OCI-LY1 (cell line): ENCODE measurements at regions not wholly inside any gene's neighbourhood (a gene's known extent, or its start where the extent isn't known, plus 50 kb on each side); places are given as distances from the start of the nearest gene placed in this dataset.

Experiments
- H2AFZ ChIP-seq: fragments of 200-600 bp; sonication (generic), shearing (Covaris generic); 2 replicates; pipeline ENCODE4 v1.6.0; 2014; ENCODE audit warnings: antibody characterized with exemption, mild to moderate bottlenecking, low read length
- H3F3A ChIP-seq: fragments of 200-600 bp; sonication (generic), shearing (Covaris generic); 2 replicates; pipeline ENCODE4 v1.6.0; 2014; ENCODE audit warnings: mild to moderate bottlenecking, antibody characterized with exemption, low read length, moderate library complexity; ENCODE audit not compliant: insufficient read depth
- H3K27ac ChIP-seq: fragments of 200-600 bp; sonication (generic); 2 replicates; pipeline ENCODE4 v1.5.1; 2014; ENCODE audit warnings: low read length, mixed run types, mild to moderate bottlenecking, low read depth; ENCODE audit not compliant: poor library complexity, severe bottlenecking
- H3K27me3 ChIP-seq: fragments of 200-600 bp; sonication (generic); 2 replicates; pipeline ENCODE4 v1.6.0; 2014; ENCODE audit warnings: antibody characterized with exemption, mild to moderate bottlenecking, low read length, moderate library complexity; ENCODE audit not compliant: insufficient read depth
- H3K36me3 ChIP-seq: fragments of 200-600 bp; sonication (generic); 2 replicates; pipeline ENCODE4 v1.6.1; 2014; ENCODE audit warnings: mild to moderate bottlenecking, antibody characterized with exemption, low read length, moderate library complexity, mixed read lengths; ENCODE audit not compliant: insufficient read depth
- H3K4me1 ChIP-seq: fragments of 200-600 bp; sonication (generic); 2 replicates; pipeline ENCODE4 v1.5.1; 2014; ENCODE audit warnings: mild to moderate bottlenecking, low read length, moderate library complexity; ENCODE audit not compliant: insufficient read depth, severe bottlenecking
- H3K4me2 ChIP-seq: fragments of 200-600 bp; sonication (generic), shearing (Covaris generic); 2 replicates; pipeline ENCODE4 v1.6.1; 2014; ENCODE audit warnings: low read length
- H3K4me3 ChIP-seq: fragments of 200-600 bp; sonication (generic); 2 replicates; pipeline ENCODE4 v1.5.1; 2014; ENCODE audit warnings: low read length, low read depth, mild to moderate bottlenecking, mixed read lengths; ENCODE audit not compliant: poor library complexity, severe bottlenecking
- H3K79me2 ChIP-seq: fragments of 200-600 bp; shearing (Covaris generic); 2 replicates; pipeline ENCODE4 v1.6.1; 2016; ENCODE audit warnings: mixed run types, low read length, mixed read lengths; ENCODE audit not compliant: insufficient read depth
- H3K9ac ChIP-seq: fragments of 200-600 bp; sonication (generic), shearing (Covaris generic); 2 replicates; pipeline ENCODE4 v1.6.1; 2014; ENCODE audit warnings: mild to moderate bottlenecking, low read length, mixed read lengths
- H3K9me2 ChIP-seq: fragments of 200-600 bp; sonication (generic), shearing (Covaris generic); 2 replicates; pipeline ENCODE4 v1.6.1; 2014; ENCODE audit warnings: low read depth, mild to moderate bottlenecking, low read length, mixed read lengths
- H3K9me3 ChIP-seq: fragments of 200-600 bp; shearing (Covaris generic); 2 replicates; pipeline ENCODE4 v1.6.1; 2014; ENCODE audit warnings: low read length, mixed read lengths
- H4K20me1 ChIP-seq: fragments of 200-600 bp; sonication (generic), shearing (Covaris generic); 2 replicates; pipeline ENCODE4 v1.6.0; 2016; ENCODE audit warnings: mild to moderate bottlenecking, low read length; ENCODE audit not compliant: insufficient read depth
- CTCF ChIP-seq: fragments of 200-600 bp; sonication (generic), shearing (Covaris generic); IDR thresholded peaks from 2 replicates; pipeline ENCODE4 v1.5.1; 2017; ENCODE audit warnings: mild to moderate bottlenecking, antibody characterized with exemption, low read length, moderate library complexity, mixed read lengths
- EZH2 ChIP-seq: fragments of 200-600 bp; sonication (generic), shearing (Covaris generic); IDR thresholded peaks from 2 replicates; pipeline ENCODE4 v1.8.0; 2017; ENCODE audit warnings: borderline replicate concordance, mixed run types, mild to moderate bottlenecking, antibody characterized with exemption, low read length, moderate library complexity, mixed read lengths

DNA sequence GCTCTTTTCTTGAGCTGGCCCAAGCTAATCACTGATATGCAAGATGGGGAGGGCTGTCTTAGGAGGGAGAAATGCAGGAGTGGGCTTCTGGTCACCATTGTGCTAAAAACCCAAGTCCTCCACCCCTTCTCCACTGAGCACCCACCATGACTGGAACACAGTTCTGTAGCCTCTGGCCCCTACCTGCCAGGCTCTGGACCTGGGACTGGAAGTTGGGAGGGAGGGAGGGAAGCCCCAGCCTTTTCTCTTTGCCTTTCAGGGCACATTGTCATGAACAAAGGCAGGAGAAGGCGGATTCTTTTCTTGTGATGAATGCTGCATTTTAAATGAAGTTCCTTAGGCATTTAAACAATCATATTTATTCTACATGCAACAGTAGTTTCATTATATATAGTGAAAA, 559.1 kb upstream of the TRPC7 start:
- H3K9me2 ChIP-seq, result no peaks in the 10 kb centered on the region
- no peaks in the 10 kb centered on the region for H3F3A ChIP-seq
- H3K9me3 ChIP-seq, result no peaks in the 10 kb centered on the region
- no peaks in the 10 kb centered on the region for H4K20me1 ChIP-seq
- no peak overlapping the region for H2AFZ ChIP-seq
- no peaks in the 10 kb centered on the region; the same call in 1 of the 2 replicates for H3K36me3 ChIP-seq
- no peak overlapping the region for H3K4me2 ChIP-seq
- no peak overlapping the region for H3K27ac ChIP-seq
- no peaks in the 10 kb centered on the region for H3K79me2 ChIP-seq
- TF ChIP-seq CTCF (no peak), EZH2 (no peak)
- no peak overlapping the region for H3K4me3 ChIP-seq
- no peaks in the 10 kb centered on the region for H3K27me3 ChIP-seq
- no peak overlapping the region for H3K9ac ChIP-seq
- H3K4me1 ChIP-seq, result no peaks in the 10 kb centered on the region

DNA sequence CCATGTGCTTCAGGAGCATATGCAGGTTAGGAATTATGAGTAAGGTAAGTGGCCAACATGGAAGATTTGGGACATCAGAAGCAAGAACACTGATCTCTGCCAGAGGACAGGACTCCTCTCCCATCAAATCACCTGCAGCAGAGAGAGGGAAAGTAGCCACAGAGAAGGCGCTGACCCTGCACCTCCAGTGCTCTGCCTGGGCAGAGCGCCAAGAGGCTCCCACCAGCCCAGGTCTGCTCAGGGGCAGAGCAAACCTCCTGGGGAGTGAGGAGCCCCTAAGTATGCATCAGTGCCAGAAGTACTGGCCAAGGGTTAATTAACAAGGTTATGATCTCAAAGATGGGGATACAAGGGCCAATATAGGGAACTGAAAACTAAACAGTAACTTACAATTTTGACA, 545.3 kb upstream of the TRPC7 start:
- TF ChIP-seq CTCF (no peak), EZH2 (no peak)
- Histone ChIP-seq H3K27ac (no peak overlapping the region), H3K36me3 (no peaks in the 10 kb centered on the region)

GRCh38 chr5:136909906-136910305, 544.6 kb upstream of the TRPC7 start:
- H3K9me3 ChIP-seq, result no peaks in the 10 kb centered on the region

More for the DNA sequence above, 545.3 kb upstream of the TRPC7 start:
- H4K20me1 ChIP-seq, result no peaks in the 10 kb centered on the region
- H3K9me3 ChIP-seq, result no peaks in the 10 kb centered on the region
- no peak overlapping the region for H3K4me2 ChIP-seq
- H3K4me1 ChIP-seq, result peaks cover 29% of the 10 kb centered on the region
- no peaks in the 10 kb centered on the region for H3K9me2 ChIP-seq
- no peaks in the 10 kb centered on the region for H3F3A ChIP-seq
- no peak overlapping the region for H2AFZ ChIP-seq
- H3K4me3 ChIP-seq, result no peak overlapping the region
- H3K9ac ChIP-seq, result no peak overlapping the region
- no peaks in the 10 kb centered on the region for H3K27me3 ChIP-seq
- H3K79me2 ChIP-seq, result no peaks in the 10 kb centered on the region

More at GRCh38 chr5:136909906-136910305, 544.6 kb upstream of the TRPC7 start:
- Histone ChIP-seq H3K4me2 (no peak overlapping the region), H3K36me3 (no peaks in the 10 kb centered on the region), H3K79me2 (no peaks in the 10 kb centered on the region), H3K27ac (no peak overlapping the region), H4K20me1 (no peaks in the 10 kb centered on the region), H3K4me3 (no peak overlapping the region), H3K9me2 (no peaks in the 10 kb centered on the region), H3K9ac (no peak overlapping the region), H3F3A (no peaks in the 10 kb centered on the region), H3K27me3 (no peaks in the 10 kb centered on the region), H3K4me1 (peaks cover 29% of the 10 kb centered on the region), H2AFZ (no peak overlapping the region)
- TF ChIP-seq CTCF (no peak), EZH2 (no peak)
